Endothelial cell of umbilical vein (primary cell): ENCODE measurements at regions not wholly inside any gene's neighbourhood (a gene's known extent, or its start where the extent isn't known, plus 50 kb on each side); places are given as distances from the start of the nearest gene placed in this dataset.

Experiments used
- EZH2 ChIP-seq: IDR thresholded peaks from 2 replicates; pipeline ENCODE4 v1.6.1; 2012; ENCODE audit warnings: borderline replicate concordance, low read depth, mild to moderate bottlenecking, moderate library complexity, low read length, inconsistent platforms; ENCODE audit not compliant: severe bottlenecking
- JUN ChIP-seq: IDR thresholded peaks from 2 replicates; pipeline ENCODE4 v1.6.1; 2011; ENCODE audit warnings: borderline replicate concordance, low read depth; ENCODE audit not compliant: insufficient read length, insufficient read depth
- POLR2A ChIP-seq: IDR thresholded peaks from 2 replicates; pipeline ENCODE4 v1.6.1; 2012; ENCODE audit warnings: low read depth, mild to moderate bottlenecking, control low read depth, low read length
- POLR2AphosphoS5 ChIP-seq: IDR thresholded peaks from 2 replicates; pipeline ENCODE4 v1.6.1; 2012; ENCODE audit warnings: low read depth, mild to moderate bottlenecking, control low read depth, low read length, moderate library complexity; ENCODE audit not compliant: insufficient read depth
- TF ChIP-seq, protein P1 (sequence below), 2 donors: IDR thresholded peaks; 1 replicate in 1 of 2; 2 replicates in 1 of 2; pipeline ENCODE4 v1.5.1; 2011; ENCODE audit warnings: low read length in 2 of 2, mild to moderate bottlenecking in 2 of 2, moderate library complexity in 2 of 2, control low read depth in 1 of 2, inconsistent platforms in 1 of 2, low read depth in 1 of 2; ENCODE audit not compliant: insufficient read depth in 1 of 2; ENCODE audit errors: extremely low read depth in 1 of 2

DNA sequence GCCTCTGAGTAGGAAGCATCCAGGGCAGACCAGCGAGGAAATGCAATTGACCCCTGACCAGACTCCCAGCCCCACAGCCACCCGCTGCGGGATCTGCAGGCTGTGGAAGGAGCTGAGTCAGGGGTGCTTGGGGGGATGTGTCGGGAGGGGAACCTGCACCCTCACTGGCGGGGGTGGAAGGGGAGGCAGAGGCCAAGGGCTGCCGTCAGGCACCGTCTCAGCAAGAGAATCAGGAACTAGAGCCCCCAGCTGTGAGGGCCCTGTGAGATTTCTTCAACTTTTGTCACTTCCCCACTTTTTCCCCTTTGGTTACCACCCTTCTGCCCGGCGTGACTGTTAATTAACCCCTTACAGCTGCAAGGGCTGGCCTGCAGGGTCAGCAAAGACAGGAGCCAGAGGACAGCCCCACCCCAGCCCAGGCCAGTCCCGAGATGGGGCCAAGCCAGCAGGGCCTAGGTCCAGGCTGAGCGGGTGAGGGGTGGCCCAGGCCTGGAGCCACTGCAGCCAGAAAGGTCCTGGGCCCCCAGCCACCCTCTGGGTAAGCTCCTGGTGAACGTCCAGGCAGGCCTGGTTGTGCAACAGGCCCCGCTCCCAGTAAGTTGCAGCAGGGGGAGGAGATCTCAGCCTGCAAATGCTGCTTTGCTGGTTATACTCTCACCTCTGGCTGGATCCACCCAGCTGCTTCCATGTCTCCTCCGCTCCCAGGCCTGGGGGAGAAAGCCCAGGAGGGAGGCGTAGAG, 147.0 kb upstream of the ID2 start:
- TF ChIP-seq, protein P1, sequence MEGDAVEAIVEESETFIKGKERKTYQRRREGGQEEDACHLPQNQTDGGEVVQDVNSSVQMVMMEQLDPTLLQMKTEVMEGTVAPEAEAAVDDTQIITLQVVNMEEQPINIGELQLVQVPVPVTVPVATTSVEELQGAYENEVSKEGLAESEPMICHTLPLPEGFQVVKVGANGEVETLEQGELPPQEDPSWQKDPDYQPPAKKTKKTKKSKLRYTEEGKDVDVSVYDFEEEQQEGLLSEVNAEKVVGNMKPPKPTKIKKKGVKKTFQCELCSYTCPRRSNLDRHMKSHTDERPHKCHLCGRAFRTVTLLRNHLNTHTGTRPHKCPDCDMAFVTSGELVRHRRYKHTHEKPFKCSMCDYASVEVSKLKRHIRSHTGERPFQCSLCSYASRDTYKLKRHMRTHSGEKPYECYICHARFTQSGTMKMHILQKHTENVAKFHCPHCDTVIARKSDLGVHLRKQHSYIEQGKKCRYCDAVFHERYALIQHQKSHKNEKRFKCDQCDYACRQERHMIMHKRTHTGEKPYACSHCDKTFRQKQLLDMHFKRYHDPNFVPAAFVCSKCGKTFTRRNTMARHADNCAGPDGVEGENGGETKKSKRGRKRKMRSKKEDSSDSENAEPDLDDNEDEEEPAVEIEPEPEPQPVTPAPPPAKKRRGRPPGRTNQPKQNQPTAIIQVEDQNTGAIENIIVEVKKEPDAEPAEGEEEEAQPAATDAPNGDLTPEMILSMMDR (IDR thresholded peaks at IDR 0.05; ENCODE audit: extremely low read depth in 1 of 2, insufficient read depth in 1 of 2, low read depth in 1 of 2, low read length in 2 of 2) = no peak
- TF ChIP-seq JUN = no peak
- no peak for TF ChIP-seq POLR2A
- TF ChIP-seq POLR2AphosphoS5 = no peak
- TF ChIP-seq EZH2 = no peak
